AG04449 (cell line): ENCODE measurements at regions not wholly inside any gene's neighbourhood (a gene's known extent, or its start where the extent isn't known, plus 50 kb on each side); places are given as distances from the start of the nearest gene placed in this dataset.

Source experiments
- CTCF ChIA-PET: fragments of 350-600 bp; formaldehyde crosslinking; extraction: SDS; loops from one replicate; lab custom pipeline; 2021; ENCODE audit warnings: antibody characterized with exemption; lab: Yijun Ruan, JAX
- POLR2A ChIA-PET: fragments of 400-600, 350-600 bp; formaldehyde crosslinking; extraction: SDS; loops from one replicate; lab custom pipeline; 2020; ENCODE audit warnings: antibody characterized with exemption, inconsistent platforms; lab: Yijun Ruan, JAX
- DNase-seq: peaks from one replicate; pipeline ENCODE4 v3.0.0-alpha.2; 2010; ENCODE audit warnings: low read depth, low spot score
- H3K4me3 ChIP-seq: 2 replicates; pipeline ENCODE4 v1.5.1; 2011; ENCODE audit warnings: low read depth, mild to moderate bottlenecking, control low read depth, low read length
- TF ChIP-seq, protein P1 (sequence below): IDR thresholded peaks from one replicate; pipeline ENCODE4 v1.5.1; 2011; ENCODE audit warnings: mild to moderate bottlenecking, moderate library complexity, low read length, control low read depth, inconsistent platforms; ENCODE audit not compliant: insufficient read depth; ENCODE audit errors: missing control alignments

DNA sequence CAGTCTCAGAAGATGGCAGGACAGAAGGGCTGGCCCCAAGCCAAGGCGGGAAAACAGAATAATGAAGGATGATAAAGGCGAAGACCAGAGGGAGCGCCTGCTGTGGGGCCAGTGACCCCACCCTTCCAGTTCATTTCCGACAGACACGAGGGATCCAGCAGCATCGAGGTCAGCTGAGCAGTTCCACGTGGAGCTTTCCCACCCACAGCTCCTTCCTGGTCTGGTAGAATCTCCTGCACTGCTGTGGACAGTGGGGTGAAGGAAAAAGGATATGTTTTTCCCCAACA lies 265.9 kb upstream of the VLDLR start:
- ChIA-PET CTCF (no interaction called here), POLR2A (no interaction called here)
- TF ChIP-seq, protein P1, sequence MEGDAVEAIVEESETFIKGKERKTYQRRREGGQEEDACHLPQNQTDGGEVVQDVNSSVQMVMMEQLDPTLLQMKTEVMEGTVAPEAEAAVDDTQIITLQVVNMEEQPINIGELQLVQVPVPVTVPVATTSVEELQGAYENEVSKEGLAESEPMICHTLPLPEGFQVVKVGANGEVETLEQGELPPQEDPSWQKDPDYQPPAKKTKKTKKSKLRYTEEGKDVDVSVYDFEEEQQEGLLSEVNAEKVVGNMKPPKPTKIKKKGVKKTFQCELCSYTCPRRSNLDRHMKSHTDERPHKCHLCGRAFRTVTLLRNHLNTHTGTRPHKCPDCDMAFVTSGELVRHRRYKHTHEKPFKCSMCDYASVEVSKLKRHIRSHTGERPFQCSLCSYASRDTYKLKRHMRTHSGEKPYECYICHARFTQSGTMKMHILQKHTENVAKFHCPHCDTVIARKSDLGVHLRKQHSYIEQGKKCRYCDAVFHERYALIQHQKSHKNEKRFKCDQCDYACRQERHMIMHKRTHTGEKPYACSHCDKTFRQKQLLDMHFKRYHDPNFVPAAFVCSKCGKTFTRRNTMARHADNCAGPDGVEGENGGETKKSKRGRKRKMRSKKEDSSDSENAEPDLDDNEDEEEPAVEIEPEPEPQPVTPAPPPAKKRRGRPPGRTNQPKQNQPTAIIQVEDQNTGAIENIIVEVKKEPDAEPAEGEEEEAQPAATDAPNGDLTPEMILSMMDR = no peak
- DNase-seq = no peak
- H3K4me3 ChIP-seq = no peak overlapping the region

DNA sequence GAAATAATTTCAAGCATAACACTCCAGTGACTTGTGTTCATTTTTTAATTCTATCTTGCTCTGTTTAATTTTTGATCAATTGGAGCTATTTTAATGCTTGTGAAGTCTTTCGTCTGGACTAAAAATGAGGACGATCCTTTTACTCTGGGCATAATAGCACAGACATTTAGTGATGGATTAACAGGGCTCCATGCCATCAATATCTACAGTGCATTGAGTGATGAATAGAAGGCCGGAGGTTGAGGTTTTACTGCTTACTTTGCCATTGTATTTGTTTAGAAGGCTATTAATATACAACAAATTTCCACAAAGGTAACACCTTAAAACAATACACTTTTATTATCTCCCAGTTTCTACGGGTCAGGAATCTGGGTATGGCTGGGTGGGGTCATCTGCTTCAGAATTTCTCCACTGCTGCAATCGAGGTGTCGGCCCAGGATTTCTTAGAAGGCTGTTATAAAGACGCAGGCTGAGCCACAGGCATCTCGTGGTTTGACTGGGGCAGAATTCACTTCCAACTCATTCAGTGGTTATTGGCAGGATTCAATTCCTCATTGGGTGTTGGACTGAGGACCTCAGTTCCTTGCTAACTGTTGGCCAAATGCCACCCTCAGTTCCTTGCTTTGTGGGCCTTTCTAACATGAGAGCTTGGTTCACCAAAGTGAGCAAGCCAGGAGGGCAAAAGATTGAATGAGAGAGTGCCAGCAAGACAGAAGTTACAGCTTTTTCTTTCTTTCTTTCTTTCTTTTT lies 265.4 kb upstream of the VLDLR start:
- TF ChIP-seq, protein P1 = no peak
- POLR2A ChIA-PET = no interaction called here
- DNase-seq = no peak
- H3K4me3 ChIP-seq = no peak overlapping the region
- CTCF ChIA-PET = no interaction called here

DNA sequence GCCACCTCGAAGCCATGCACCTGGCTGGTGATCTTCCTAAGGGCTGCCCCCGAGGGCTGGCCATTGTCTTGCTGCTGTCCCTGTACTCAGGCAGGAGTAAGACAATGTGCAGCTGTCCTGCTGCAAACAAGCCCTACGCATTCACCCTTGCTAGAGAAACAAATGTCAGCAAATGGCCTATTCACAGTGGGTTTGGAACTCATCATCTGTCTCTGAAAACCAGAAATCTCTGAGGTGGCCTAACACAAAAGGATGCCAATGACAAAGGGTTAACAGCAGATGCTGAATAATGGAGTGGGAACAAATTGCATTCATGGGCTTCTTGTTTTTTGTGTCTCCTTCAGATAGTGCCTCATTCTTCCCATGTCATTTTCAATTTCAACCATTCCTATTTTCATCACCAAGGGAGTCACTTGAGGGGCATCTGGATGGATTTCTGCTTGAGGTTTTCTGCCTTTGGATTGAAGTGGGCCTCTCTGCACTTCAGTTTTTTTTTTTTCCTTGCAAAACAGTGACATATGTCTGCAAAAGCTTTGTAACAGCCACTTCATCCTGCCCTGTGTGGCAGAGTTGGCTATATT lies 261.6 kb upstream of the VLDLR start:
- POLR2A ChIA-PET = no interaction called here

DNA sequence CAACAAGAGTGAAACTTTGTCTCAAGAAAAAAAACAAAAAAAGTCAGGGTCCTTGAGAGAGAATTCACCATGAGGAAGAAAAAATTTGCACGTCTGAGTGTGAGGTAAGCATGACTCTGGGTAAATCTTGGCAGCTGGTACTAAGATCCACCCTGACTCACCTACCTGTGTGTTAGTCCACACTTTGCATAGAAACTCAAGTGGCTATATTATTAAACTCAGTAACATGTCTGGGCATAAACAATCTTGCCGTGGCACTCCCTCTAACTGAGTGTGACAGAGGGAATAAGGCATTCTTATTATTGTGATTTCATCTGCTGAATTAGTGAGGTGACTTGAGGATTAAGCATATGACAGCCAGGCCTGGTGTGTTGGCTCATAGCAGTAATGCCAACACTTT lies 259.4 kb upstream of the VLDLR start:
- no peak overlapping the region for H3K4me3 ChIP-seq
- TF ChIP-seq, protein P1 = no peak
- POLR2A ChIA-PET = no interaction called here
- no peak for DNase-seq
- CTCF ChIA-PET = no interaction called here

More for the DNA sequence above, 261.6 kb upstream of the VLDLR start:
- TF ChIP-seq, protein P1 = no peak
- no peak for DNase-seq
- H3K4me3 ChIP-seq = no peak overlapping the region
- CTCF ChIA-PET = interaction anchor here (0.8 kb wide), 1 partner anchor 368 kb away, joined by 3 read pairs; no protein-coding TSS in a partner anchor

DNA sequence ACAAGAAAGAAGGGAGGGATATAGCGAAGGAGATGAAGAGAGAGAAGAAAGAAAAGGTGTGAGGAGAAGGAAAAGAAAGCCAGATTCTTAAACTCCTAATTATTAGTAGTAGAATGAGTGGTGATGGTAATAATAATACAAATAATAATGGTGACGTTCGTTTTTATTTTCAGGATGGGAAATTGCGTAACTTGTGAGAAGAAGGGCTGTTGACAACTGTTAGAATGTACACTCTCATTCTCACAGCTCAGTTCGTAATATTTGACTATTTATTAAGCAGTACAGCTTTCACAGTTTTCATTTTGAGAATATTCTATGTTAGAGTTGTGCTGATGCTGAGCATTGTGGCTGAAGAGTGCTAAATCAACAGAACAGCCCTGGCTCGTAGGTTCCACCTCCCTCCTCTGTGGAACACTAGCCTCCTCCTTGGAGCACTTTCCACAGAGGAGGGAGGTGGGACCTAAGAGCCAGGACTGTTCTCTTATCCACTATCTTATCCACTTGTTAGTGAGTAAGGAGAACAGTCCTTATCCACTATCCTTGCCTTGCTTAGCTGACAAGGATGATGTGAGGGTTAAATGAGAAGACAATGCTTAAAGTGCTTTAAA lies 258.3 kb upstream of the VLDLR start:
- ChIA-PET CTCF (no interaction called here), POLR2A (no interaction called here)
- TF ChIP-seq, protein P1 = no peak
- H3K4me3 ChIP-seq = no peak overlapping the region
- no peak for DNase-seq

DNA sequence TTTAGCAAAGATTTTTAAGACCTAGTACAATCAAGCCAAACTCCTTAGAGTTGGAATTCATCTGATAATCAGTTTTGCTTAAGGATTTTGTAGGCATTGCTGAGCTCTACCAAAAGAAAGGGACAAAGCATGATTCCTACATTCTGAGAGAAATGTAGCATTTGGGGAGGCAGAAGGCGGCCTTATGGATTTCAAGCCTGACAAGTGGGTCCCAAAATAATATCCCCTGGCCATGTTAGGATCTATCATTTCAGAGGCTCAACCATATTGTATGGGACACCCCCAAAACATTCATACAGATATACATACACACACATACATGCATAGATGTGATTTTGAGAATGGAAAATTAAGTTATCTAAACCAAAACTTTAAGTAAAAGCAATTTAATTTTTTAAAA lies 257.8 kb upstream of the VLDLR start:
- TF ChIP-seq, protein P1 = no peak
- H3K4me3 ChIP-seq = no peak overlapping the region
- ChIA-PET POLR2A (no interaction called here), CTCF (no interaction called here)
- no peak for DNase-seq
